Activated naive CD8-positive, alpha-beta T cell treated with anti-CD3 and anti-CD28 coated beads, Interleukin-2, amount 50 U/mL, for 24 hours (primary cell): ENCODE measurements at regions not wholly inside any gene's neighbourhood (a gene's known extent, or its start where the extent isn't known, plus 50 kb on each side); places are given as distances from the start of the nearest gene placed in this dataset.

Source experiments
- ATAC-seq: fragments of 150-1000 bp; cut with Tn5 transposase; one replicate; pipeline ENCODE4 v1.10.0; 2021
- DNase-seq: peaks from one replicate; pipeline ENCODE4 v3.0.0; 2021
- H3K27ac Mint-ChIP-seq: one replicate; pipeline ENCODE4 v1.8.0; 2021; ENCODE audit warnings: mild to moderate bottlenecking, mixed read lengths
- H3K27me3 Mint-ChIP-seq: one replicate; pipeline ENCODE4 v1.8.0; 2021; ENCODE audit warnings: mixed read lengths
- H3K36me3 Mint-ChIP-seq: one replicate; pipeline ENCODE4 v1.8.0; 2021; ENCODE audit warnings: low read depth, mixed read lengths
- H3K4me1 Mint-ChIP-seq: one replicate; pipeline ENCODE4 v1.8.0; 2021; ENCODE audit warnings: mixed read lengths
- H3K4me3 Mint-ChIP-seq: one replicate; pipeline ENCODE4 v1.8.0; 2021; ENCODE audit warnings: mild to moderate bottlenecking, moderate library complexity, mixed read lengths
- H3K9me3 Mint-ChIP-seq: one replicate; pipeline ENCODE4 v1.8.0; 2021; ENCODE audit warnings: mixed read lengths

DNA sequence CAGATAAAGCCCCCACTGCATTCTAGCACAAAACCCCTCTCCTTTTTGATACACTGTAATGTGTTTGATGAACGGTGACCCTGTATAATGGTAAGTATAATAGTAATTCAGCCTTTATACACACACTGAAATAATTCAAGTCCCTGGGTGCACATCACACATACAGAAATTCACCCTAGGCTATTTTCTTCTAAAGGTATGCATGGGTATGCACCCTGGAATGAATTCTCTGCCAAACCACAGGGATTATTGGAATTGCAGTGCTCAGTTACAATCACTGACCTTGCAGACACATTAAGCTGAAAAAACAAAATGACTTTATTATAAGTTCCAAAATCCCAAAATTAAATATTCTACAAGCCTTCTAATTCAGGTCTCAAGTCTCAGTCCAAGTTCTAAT lies 245.9 kb upstream of the FAT3 start:
- H3K4me3 Mint-ChIP-seq, result no peak overlapping the region
- peaks cover 8% of the 10 kb centered on the region for H3K9me3 Mint-ChIP-seq
- no peaks in the 10 kb centered on the region for H3K4me1 Mint-ChIP-seq
- DNase-seq (no peak), ATAC-seq (no peak)
- no peak overlapping the region for H3K27ac Mint-ChIP-seq
- no peaks in the 10 kb centered on the region for H3K36me3 Mint-ChIP-seq
- H3K27me3 Mint-ChIP-seq, result no peaks in the 10 kb centered on the region

DNA sequence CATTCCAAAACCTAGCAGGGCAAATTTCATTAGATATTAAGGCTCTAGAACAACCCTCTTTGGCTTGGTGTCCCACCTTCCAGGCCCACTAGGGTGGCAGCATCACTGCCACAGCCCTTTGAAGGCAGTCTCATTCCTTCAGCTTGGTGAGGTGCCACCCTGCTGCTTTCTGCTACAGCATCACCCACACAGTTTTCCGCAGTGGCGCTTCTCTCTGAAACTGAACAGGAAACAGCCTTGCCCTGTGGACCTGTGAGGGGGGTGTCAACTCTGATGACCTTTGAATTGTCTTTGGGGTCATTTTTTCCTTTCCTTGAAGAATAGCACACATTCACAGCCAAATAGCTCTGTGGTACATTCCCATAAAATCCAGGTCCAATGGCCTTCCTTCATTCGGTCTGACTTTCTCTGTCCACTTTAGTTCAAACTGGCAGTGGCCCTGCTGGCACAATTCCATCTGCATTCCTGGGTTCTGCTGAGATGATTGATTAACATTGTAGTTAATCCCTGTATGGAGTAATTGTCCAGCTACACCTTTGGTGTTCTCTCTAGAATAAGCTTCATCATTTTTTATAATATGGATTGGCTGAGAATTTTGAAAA lies 251.9 kb upstream of the FAT3 start:
- ATAC-seq, result no peak
- H3K36me3 Mint-ChIP-seq, result no peaks in the 10 kb centered on the region
- no peaks in the 10 kb centered on the region for H3K27me3 Mint-ChIP-seq
- no peak overlapping the region for H3K27ac Mint-ChIP-seq
- no peak overlapping the region for H3K4me3 Mint-ChIP-seq
- no peaks in the 10 kb centered on the region for H3K4me1 Mint-ChIP-seq
- peaks cover 6% of the 10 kb centered on the region for H3K9me3 Mint-ChIP-seq
- DNase-seq, result no peak

DNA sequence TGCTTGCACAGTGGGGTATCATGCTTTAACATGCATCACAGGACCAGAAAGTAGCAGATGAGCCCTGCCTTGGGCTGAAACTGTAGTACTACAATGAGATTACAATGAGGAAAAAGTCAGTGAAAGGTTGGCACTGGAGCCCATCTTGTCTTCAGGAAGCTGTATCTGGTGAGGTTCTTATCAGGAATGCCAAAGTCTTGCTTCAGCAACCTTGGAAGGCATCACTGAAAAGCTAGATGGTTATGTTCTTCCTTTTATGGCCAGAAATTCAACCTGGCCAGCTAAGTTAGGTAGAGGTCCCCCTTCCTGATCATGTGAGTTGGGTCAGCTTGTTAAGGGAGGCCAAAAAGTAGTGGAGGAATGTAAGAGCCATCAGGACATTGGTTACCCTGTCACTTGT lies 254.0 kb upstream of the FAT3 start:
- H3K4me3 Mint-ChIP-seq, result no peak overlapping the region
- ATAC-seq (no peak), DNase-seq (no peak)
- H3K27ac Mint-ChIP-seq, result no peak overlapping the region
- peaks cover 6% of the 10 kb centered on the region for H3K9me3 Mint-ChIP-seq
- no peaks in the 10 kb centered on the region for H3K36me3 Mint-ChIP-seq
- H3K4me1 Mint-ChIP-seq, result no peaks in the 10 kb centered on the region
- H3K27me3 Mint-ChIP-seq, result no peaks in the 10 kb centered on the region

DNA sequence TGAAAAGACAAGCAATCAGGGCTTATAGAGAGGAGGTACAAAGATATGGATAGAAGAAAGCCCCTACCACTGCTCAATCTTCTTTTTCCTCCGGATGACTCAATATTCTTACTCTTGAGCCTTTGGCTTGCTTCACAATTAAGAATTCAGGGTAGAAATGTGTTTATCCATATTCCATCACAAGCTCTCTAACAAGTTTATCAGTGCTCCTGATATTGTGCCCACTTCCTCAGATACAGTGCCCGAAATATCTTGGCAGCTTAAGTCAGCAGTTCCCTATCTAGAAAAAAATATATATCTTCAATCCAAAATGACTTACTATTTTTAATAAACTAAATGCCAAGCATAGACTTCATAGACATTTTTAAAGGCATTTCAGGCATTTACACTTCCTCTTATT lies 255.1 kb upstream of the FAT3 start:
- DNase-seq (no peak), ATAC-seq (no peak)
- Mint-ChIP-seq H3K4me3 (no peak overlapping the region), H3K36me3 (no peaks in the 10 kb centered on the region), H3K9me3 (peaks cover 6% of the 10 kb centered on the region), H3K27ac (no peak overlapping the region), H3K4me1 (no peaks in the 10 kb centered on the region), H3K27me3 (no peaks in the 10 kb centered on the region)

DNA sequence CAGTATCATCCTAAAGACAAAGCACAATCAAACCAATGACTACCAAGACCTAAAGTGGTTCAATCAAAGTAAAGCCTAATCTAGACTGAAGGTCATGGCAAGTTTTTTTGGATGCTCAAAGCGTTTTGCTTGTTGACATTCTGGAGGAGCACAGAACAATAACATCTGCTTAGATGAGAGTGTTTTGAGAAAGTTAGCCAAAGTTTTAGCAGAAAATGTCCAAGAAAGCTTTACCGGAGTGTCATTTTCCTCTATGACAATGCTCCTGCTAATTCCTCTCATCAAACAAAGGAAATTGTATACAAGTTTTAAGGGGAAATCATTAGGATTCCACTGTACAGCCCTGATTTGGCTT lies 256.9 kb upstream of the FAT3 start:
- H3K4me3 Mint-ChIP-seq, result no peak overlapping the region
- H3K27ac Mint-ChIP-seq, result no peak overlapping the region
- no peaks in the 10 kb centered on the region for H3K27me3 Mint-ChIP-seq
- no peak for ATAC-seq
- H3K9me3 Mint-ChIP-seq, result peaks cover 3% of the 10 kb centered on the region
- H3K36me3 Mint-ChIP-seq, result no peaks in the 10 kb centered on the region
- no peak for DNase-seq
- no peaks in the 10 kb centered on the region for H3K4me1 Mint-ChIP-seq

- H3K4me1 Mint-ChIP-seq, result no peaks in the 10 kb centered on the region
- ATAC-seq (no peak), DNase-seq (no peak)
- H3K27me3 Mint-ChIP-seq, result no peaks in the 10 kb centered on the region
- no peaks in the 10 kb centered on the region for H3K36me3 Mint-ChIP-seq
- H3K4me3 Mint-ChIP-seq, result no peak overlapping the region
- H3K27ac Mint-ChIP-seq, result no peak overlapping the region
- H3K9me3 Mint-ChIP-seq, result peaks cover 3% of the 10 kb centered on the region
Measured at GRCh38 chr11:91967026-91967690, 257.5 kb upstream of the FAT3 start.

GRCh38 chr11:91966368-91966767 lies 258.2 kb upstream of the FAT3 start:
- ATAC-seq (no peak), DNase-seq (no peak)
- no peaks in the 10 kb centered on the region for H3K4me1 Mint-ChIP-seq
- H3K9me3 Mint-ChIP-seq, result no peaks in the 10 kb centered on the region
- no peak overlapping the region for H3K27ac Mint-ChIP-seq
- H3K36me3 Mint-ChIP-seq, result no peaks in the 10 kb centered on the region
- no peak overlapping the region for H3K4me3 Mint-ChIP-seq
- no peaks in the 10 kb centered on the region for H3K27me3 Mint-ChIP-seq

- no peak overlapping the region for H3K4me3 Mint-ChIP-seq
- DNase-seq (no peak), ATAC-seq (no peak)
- H3K27ac Mint-ChIP-seq, result no peak overlapping the region
- H3K4me1 Mint-ChIP-seq, result no peaks in the 10 kb centered on the region
- peaks cover 25% of the 10 kb centered on the region for H3K9me3 Mint-ChIP-seq
- H3K36me3 Mint-ChIP-seq, result no peaks in the 10 kb centered on the region
- H3K27me3 Mint-ChIP-seq, result no peaks in the 10 kb centered on the region
Measured at GRCh38 chr11:91960770-91961169, 263.8 kb upstream of the FAT3 start.

- Mint-ChIP-seq H3K36me3 (no peaks in the 10 kb centered on the region), H3K4me3 (no peak overlapping the region), H3K4me1 (no peaks in the 10 kb centered on the region), H3K27ac (no peak overlapping the region), H3K27me3 (no peaks in the 10 kb centered on the region), H3K9me3 (peaks cover 25% of the 10 kb centered on the region)
- DNase-seq (no peak), ATAC-seq (no peak)
Measured at GRCh38 chr11:91959411-91959810, 265.2 kb upstream of the FAT3 start.

DNA sequence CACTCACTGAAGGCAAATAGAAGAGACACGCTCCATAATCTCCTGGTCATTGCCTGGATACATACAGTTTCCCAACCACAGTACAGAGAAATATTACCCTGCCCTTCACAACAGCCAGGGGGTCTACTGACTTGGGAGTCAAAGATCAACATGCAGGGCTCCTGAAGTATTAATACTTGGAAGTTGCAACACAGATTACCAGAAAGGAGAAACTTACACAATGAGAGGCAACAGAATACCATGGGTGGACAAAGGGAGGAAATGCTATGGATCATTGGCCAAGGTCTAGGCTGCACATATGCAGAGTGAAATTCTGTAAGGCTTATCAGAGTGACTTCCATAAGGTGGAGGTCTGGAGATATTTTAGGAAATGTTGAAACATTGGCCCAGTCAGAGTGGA lies 267.9 kb upstream of the FAT3 start:
- no peaks in the 10 kb centered on the region for H3K4me1 Mint-ChIP-seq
- peaks cover 25% of the 10 kb centered on the region for H3K9me3 Mint-ChIP-seq
- no peak overlapping the region for H3K27ac Mint-ChIP-seq
- no peaks in the 10 kb centered on the region for H3K36me3 Mint-ChIP-seq
- no peak for ATAC-seq
- no peak for DNase-seq
- H3K4me3 Mint-ChIP-seq, result no peak overlapping the region
- H3K27me3 Mint-ChIP-seq, result no peaks in the 10 kb centered on the region

DNA sequence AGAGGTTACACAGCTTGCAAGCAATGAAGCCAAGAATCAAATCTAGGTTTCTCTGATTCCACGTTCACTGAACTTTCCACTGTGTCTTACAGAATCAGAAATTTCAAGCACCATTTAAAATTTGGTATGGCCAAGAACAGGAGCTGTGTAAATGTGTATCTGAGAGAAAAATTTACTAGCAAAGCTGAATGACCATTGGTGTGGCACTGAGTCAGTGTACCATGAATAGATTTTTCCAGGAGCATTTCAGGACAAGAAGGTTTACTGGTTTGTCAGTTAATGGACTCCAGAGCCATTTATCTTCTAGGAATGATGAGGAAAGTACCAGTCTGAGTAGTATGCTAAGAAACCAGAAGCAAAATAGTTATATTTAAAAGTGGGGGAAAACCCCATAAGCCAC lies 269.4 kb upstream of the FAT3 start:
- H3K27me3 Mint-ChIP-seq, result no peaks in the 10 kb centered on the region
- no peak overlapping the region for H3K27ac Mint-ChIP-seq
- H3K36me3 Mint-ChIP-seq, result no peaks in the 10 kb centered on the region
- H3K4me3 Mint-ChIP-seq, result no peak overlapping the region
- H3K9me3 Mint-ChIP-seq, result peaks cover 23% of the 10 kb centered on the region
- no peaks in the 10 kb centered on the region for H3K4me1 Mint-ChIP-seq
- ATAC-seq, result no peak
- DNase-seq, result no peak

- DNase-seq, result no peak
- no peak for ATAC-seq
- H3K9me3 Mint-ChIP-seq, result peaks cover 6% of the 10 kb centered on the region
- no peaks in the 10 kb centered on the region for H3K36me3 Mint-ChIP-seq
- H3K27ac Mint-ChIP-seq, result no peak overlapping the region
- H3K4me1 Mint-ChIP-seq, result no peaks in the 10 kb centered on the region
- no peaks in the 10 kb centered on the region for H3K27me3 Mint-ChIP-seq
- H3K4me3 Mint-ChIP-seq, result no peak overlapping the region
Measured at GRCh38 chr11:91952056-91952455, 272.6 kb upstream of the FAT3 start.

- H3K4me1 Mint-ChIP-seq, result no peaks in the 10 kb centered on the region
- no peaks in the 10 kb centered on the region for H3K27me3 Mint-ChIP-seq
Measured at GRCh38 chr11:91947215-91947820, 277.3 kb upstream of the FAT3 start.

GRCh38 chr11:91946397-91946951 lies 278.1 kb upstream of the FAT3 start:
- ATAC-seq (no peak), DNase-seq (no peak)
- Mint-ChIP-seq H3K4me1 (no peaks in the 10 kb centered on the region), H3K4me3 (no peak overlapping the region), H3K9me3 (peaks cover 6% of the 10 kb centered on the region), H3K36me3 (no peaks in the 10 kb centered on the region), H3K27me3 (no peaks in the 10 kb centered on the region), H3K27ac (no peak overlapping the region)

More at GRCh38 chr11:91947215-91947820, 277.3 kb upstream of the FAT3 start:
- DNase-seq, result no peak
- no peak overlapping the region for H3K27ac Mint-ChIP-seq
- no peak for ATAC-seq
- no peaks in the 10 kb centered on the region for H3K36me3 Mint-ChIP-seq
- H3K9me3 Mint-ChIP-seq, result peaks cover 6% of the 10 kb centered on the region
- no peak overlapping the region for H3K4me3 Mint-ChIP-seq

DNA sequence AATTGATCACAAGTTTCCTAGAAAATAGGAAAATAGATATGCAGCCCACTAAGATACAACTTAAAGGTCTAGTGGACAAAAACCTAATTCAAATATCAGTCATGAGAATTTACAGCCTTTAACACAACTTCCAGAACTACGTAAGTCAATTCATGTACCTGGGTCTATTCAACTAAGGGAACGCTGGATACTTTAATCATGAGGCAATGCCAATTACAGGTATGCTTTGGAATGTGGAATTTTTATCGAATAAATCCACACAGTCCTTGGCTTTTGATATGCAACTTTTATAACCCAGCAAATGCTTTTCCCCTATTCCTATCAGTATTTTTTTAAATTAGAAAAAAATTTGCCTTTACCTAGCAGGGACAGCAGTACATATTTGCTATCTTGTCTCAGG lies 289.5 kb upstream of the FAT3 start:
- no peak overlapping the region for H3K4me3 Mint-ChIP-seq
- ATAC-seq, result no peak
- H3K4me1 Mint-ChIP-seq, result no peaks in the 10 kb centered on the region
- DNase-seq, result no peak
- H3K9me3 Mint-ChIP-seq, result no peaks in the 10 kb centered on the region
- no peaks in the 10 kb centered on the region for H3K36me3 Mint-ChIP-seq
- no peaks in the 10 kb centered on the region for H3K27me3 Mint-ChIP-seq
- no peak overlapping the region for H3K27ac Mint-ChIP-seq
